ENCODE measurements at regions not wholly inside any gene's neighbourhood (a gene's known extent, or its start where the extent isn't known, plus 50 kb on each side); places are given as distances from the start of the nearest gene placed in this dataset.

DNA sequence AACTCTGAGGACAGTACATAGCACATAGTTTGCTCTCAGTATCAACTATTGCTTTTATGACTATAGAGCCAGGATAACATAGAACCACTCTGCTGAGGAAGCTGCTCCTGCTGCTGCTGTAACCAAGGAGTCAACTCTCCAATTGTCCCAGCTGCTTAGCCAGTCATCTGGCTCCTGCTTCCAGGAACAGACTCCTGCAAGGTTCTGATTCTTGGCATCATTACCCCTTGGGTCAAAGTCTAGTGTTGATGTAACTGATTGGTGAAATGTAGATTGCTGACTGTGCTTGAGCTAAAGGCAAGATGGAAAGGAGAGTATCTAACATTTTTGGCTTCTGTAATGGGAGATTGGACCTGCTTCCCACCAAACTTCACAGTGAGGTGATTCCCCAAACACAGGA, 261.9 kb upstream of the FSHR start:
- Histone ChIP-seq H2AFZ (ENCODE audit: low read depth, low read length, poor library complexity, severe bottlenecking) (no peak overlapping the region), H3K27ac (ENCODE audit: low read depth, low read length) (no peak overlapping the region), H3K9me2 (ENCODE audit: insufficient read depth) (no peaks in the 10 kb centered on the region), H3K36me3 (ENCODE audit: control insufficient read depth in 1 of 2, insufficient read depth in 2 of 2, low read length in 2 of 2) (no peaks in the 10 kb centered on the region), H3K9ac (ENCODE audit: low read length) (no peak overlapping the region), H3K9me3 (ENCODE audit: control insufficient read depth in 1 of 2, insufficient read depth in 1 of 2, low read depth in 1 of 2, low read length in 2 of 2) (peaks cover 0 to 11% of the 10 kb centered on the region in 2 experiments; a peak in 2 of 4 replicates), H3K79me2 (ENCODE audit: insufficient read depth, low read length) (no peaks in the 10 kb centered on the region), H4K20me1 (ENCODE audit: insufficient read depth) (no peaks in the 10 kb centered on the region), H3K27me3 (ENCODE audit: insufficient read depth, low read length) (no peaks in the 10 kb centered on the region), H3K4me1 (ENCODE audit: control insufficient read depth in 1 of 2, insufficient read depth in 2 of 2, low read length in 2 of 2) (no peaks in the 10 kb centered on the region), H3K4me3 (replicated peaks in 1 of 2; ENCODE audit: low read depth in 1 of 2, low read length in 2 of 2) (no peak overlapping the region), H3K4me2 (ENCODE audit: low read length) (no peak overlapping the region)
- no TSS peak for BruUV-seq (replicated peaks)
- TF ChIP-seq SRF (IDR thresholded peaks at IDR 0.05; ENCODE audit: low read depth) (no peak), ZNF274 (IDR thresholded peaks at IDR 0.05; ENCODE audit: low read depth, low read length) (no peak), POLR2A (IDR thresholded peaks at IDR 0.05; ENCODE audit: borderline replicate concordance, extremely low read depth, insufficient read depth, insufficient read length) (no peak), RAD21 (IDR thresholded peaks at IDR 0.05; ENCODE audit: low read depth) (no peak), CBX3 (IDR thresholded peaks at IDR 0.05; ENCODE audit: low read depth) (no peak), ATF3 (IDR thresholded peaks at IDR 0.05) (no peak), YY1 (IDR thresholded peaks at IDR 0.05; ENCODE audit: extremely low read depth, insufficient replicate concordance, low read depth, low read length) (no peak), EZH2 (IDR thresholded peaks at IDR 0.05) (no peak), JUND (IDR thresholded peaks at IDR 0.05) (no peak), EGR1 (IDR thresholded peaks at IDR 0.05; ENCODE audit: low read depth) (no peak), ZFX (IDR thresholded peaks at IDR 0.05) (no peak), SIN3A (IDR thresholded peaks at IDR 0.05; ENCODE audit: low read depth) (no peak), POLR2AphosphoS5 (IDR thresholded peaks at IDR 0.05; ENCODE audit: low read depth, low read length) (no peak)
- TF ChIP-seq, protein P1, sequence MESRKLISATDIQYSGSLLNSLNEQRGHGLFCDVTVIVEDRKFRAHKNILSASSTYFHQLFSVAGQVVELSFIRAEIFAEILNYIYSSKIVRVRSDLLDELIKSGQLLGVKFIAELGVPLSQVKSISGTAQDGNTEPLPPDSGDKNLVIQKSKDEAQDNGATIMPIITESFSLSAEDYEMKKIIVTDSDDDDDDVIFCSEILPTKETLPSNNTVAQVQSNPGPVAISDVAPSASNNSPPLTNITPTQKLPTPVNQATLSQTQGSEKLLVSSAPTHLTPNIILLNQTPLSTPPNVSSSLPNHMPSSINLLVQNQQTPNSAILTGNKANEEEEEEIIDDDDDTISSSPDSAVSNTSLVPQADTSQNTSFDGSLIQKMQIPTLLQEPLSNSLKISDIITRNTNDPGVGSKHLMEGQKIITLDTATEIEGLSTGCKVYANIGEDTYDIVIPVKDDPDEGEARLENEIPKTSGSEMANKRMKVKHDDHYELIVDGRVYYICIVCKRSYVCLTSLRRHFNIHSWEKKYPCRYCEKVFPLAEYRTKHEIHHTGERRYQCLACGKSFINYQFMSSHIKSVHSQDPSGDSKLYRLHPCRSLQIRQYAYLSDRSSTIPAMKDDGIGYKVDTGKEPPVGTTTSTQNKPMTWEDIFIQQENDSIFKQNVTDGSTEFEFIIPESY (IDR thresholded peaks at IDR 0.05; ENCODE audit: extremely low read depth, insufficient replicate concordance, low read length) = no peak
- TF ChIP-seq, protein P2, sequence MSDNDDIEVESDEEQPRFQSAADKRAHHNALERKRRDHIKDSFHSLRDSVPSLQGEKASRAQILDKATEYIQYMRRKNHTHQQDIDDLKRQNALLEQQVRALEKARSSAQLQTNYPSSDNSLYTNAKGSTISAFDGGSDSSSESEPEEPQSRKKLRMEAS (IDR thresholded peaks at IDR 0.05) = no peak
- ChIA-PET POLR2A (no interaction called here), CTCF (no interaction called here), RAD21 (ENCODE audit: low non-redundant PET in 1 of 2, low total read pairs in 2 of 2, uncharacterized antibody in 2 of 2, unreplicated experiment in 2 of 2) (no interaction called here)
- no peak for DNase-seq (ENCODE audit: low read depth, low spot score)
- intact Hi-C loops (cut with micrococcal nuclease) = no loop called here
- ATAC-seq = no peak
